Astrocyte (in vitro differentiated cells and primary cell): ENCODE measurements at regions not wholly inside any gene's neighbourhood (a gene's known extent, or its start where the extent isn't known, plus 50 kb on each side); places are given as distances from the start of the nearest gene placed in this dataset.

Experiments
- EZH2 ChIP-seq: IDR thresholded peaks from 2 replicates; pipeline ENCODE4 v1.6.1; 2012; ENCODE audit warnings: mild to moderate bottlenecking, low read length, inconsistent platforms; ENCODE audit not compliant: insufficient read depth
- TF ChIP-seq, protein P1 (sequence below): IDR thresholded peaks from 2 replicates; pipeline ENCODE4 v1.5.1; 2011; ENCODE audit warnings: low read depth, mild to moderate bottlenecking, inconsistent platforms, low read length, moderate library complexity; ENCODE audit not compliant: insufficient read depth

DNA sequence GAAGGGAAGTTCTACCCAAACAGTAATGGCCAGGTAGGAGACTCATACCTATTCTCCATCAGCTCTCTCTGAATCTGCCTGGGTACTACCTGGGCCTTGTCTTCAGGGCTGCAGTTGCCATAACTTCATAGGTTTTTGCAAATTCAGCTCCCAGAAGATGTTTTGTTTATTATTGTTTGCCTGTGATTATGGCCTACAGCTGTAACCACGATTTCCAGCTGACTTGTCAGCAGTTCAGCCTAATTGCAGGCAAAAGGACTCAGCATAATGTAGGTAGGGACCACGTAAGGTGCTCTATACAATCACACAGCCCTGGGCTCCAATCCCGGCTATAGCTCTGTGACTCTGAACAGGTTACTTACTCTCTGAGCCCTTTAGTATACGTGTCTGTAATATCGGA lies 187.0 kb upstream of the FN1 start:
- TF ChIP-seq, protein P1, sequence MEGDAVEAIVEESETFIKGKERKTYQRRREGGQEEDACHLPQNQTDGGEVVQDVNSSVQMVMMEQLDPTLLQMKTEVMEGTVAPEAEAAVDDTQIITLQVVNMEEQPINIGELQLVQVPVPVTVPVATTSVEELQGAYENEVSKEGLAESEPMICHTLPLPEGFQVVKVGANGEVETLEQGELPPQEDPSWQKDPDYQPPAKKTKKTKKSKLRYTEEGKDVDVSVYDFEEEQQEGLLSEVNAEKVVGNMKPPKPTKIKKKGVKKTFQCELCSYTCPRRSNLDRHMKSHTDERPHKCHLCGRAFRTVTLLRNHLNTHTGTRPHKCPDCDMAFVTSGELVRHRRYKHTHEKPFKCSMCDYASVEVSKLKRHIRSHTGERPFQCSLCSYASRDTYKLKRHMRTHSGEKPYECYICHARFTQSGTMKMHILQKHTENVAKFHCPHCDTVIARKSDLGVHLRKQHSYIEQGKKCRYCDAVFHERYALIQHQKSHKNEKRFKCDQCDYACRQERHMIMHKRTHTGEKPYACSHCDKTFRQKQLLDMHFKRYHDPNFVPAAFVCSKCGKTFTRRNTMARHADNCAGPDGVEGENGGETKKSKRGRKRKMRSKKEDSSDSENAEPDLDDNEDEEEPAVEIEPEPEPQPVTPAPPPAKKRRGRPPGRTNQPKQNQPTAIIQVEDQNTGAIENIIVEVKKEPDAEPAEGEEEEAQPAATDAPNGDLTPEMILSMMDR, result no peak
- no peak for TF ChIP-seq EZH2
